SKM-1 treated with dmso at 0.1 percent for 144 hours (cell line): ENCODE measurements at regions not wholly inside any gene's neighbourhood (a gene's known extent, or its start where the extent isn't known, plus 50 kb on each side); places are given as distances from the start of the nearest gene placed in this dataset.
"Not testable (repeated sequence)": the region's sequence is repeated elsewhere in the genome, so short reads cannot be mapped to it uniquely, and the experiment has no call there.

Source experiments
- DNase-seq: peaks from one replicate; lab custom pipeline; 2025; ENCODE audit not compliant: unreplicated experiment; lab: John Stamatoyannopoulos, UW

- DNase-seq, result no peak
Observed at GRCh38 chr11:24406980-24407379, 89.9 kb upstream of the LUZP2 start.

GRCh38 chr11:24407733-24408132 is 89.1 kb upstream of the LUZP2 start:
- no peak for DNase-seq

- DNase-seq, result no peak
Observed at GRCh38 chr11:24408202-24408601, 88.7 kb upstream of the LUZP2 start.

- no peak for DNase-seq
Observed at GRCh38 chr11:24411791-24412190, 85.1 kb upstream of the LUZP2 start.

- DNase-seq, result no peak
Observed at GRCh38 chr11:24412722-24413121, 84.1 kb upstream of the LUZP2 start.

GRCh38 chr11:24413391-24413790 is 83.5 kb upstream of the LUZP2 start:
- DNase-seq, result no peak

- DNase-seq, result not testable (repeated sequence)
Observed at GRCh38 chr11:24415955-24416636, 80.8 kb upstream of the LUZP2 start.

GRCh38 chr11:24421766-24422165 is 75.1 kb upstream of the LUZP2 start:
- no peak for DNase-seq

GRCh38 chr11:24422376-24422775 is 74.5 kb upstream of the LUZP2 start:
- no peak for DNase-seq

- no peak for DNase-seq
Observed at GRCh38 chr11:24437123-24437522, 59.7 kb upstream of the LUZP2 start.
